ENCODE measurements at regions not wholly inside any gene's neighbourhood (a gene's known extent, or its start where the extent isn't known, plus 50 kb on each side); places are given as distances from the start of the nearest gene placed in this dataset.
A peak's percentile ranks its signal among the peaks of the same experiment; 100 is the strongest.

DNA sequence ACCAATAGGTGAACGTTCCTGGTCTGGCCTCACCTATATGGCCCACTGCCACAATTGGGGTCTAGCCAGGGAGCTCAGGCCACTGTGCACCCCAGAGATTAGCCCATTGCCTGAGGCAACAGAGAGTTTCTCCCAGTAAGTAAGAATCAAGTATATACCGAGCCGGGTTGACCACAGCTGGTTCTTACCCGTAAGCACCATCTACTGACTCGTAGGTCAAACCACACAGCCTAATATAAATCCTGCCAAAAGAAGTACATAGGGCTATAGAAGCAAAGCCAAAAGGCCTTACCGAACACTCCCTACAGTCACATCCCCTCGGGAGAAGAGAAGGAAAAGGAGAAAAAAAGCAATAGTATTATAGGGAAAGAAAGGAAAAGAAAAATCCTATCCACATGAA is 463.6 kb upstream of the GJE1 start:
- Mint-ChIP-seq H3K4me1 (ENCODE audit: low read depth) (peaks cover 15% of the 10 kb centered on the region), H3K4me3 (no peak overlapping the region), H3K36me3 (ENCODE audit: low read depth) (peaks cover 13% of the 10 kb centered on the region), H3K27me3 (ENCODE audit: insufficient read depth) (no peaks in the 10 kb centered on the region), H3K27ac (no peak overlapping the region), H3K9me3 (no peaks in the 10 kb centered on the region; the same call in 1 of the 2 replicates)
- DNase-seq = no peak
- TF ChIP-seq CTCF (IDR thresholded peaks at IDR 0.05) = no peak

GRCh38 chr6:141667580-141668309 is 465.0 kb upstream of the GJE1 start:
- H3K27me3 Mint-ChIP-seq (ENCODE audit: insufficient read depth) = no peaks in the 10 kb centered on the region
- H3K36me3 Mint-ChIP-seq (ENCODE audit: low read depth) = peaks cover 13% of the 10 kb centered on the region
- TF ChIP-seq CTCF (IDR thresholded peaks at IDR 0.05) = no peak
- H3K27ac Mint-ChIP-seq = peak overlapping the region; percentile 40
- no peak overlapping the region for H3K4me3 Mint-ChIP-seq
- H3K4me1 Mint-ChIP-seq (ENCODE audit: low read depth) = peaks cover 15% of the 10 kb centered on the region
- peak; percentile 12 for DNase-seq
- no peaks in the 10 kb centered on the region; the same call in 1 of the 2 replicates for H3K9me3 Mint-ChIP-seq

- Mint-ChIP-seq H3K36me3 (ENCODE audit: low read depth) (peaks cover under 1% of the 10 kb centered on the region; the same call in 1 of the 2 replicates), H3K27ac (no peak overlapping the region), H3K4me1 (ENCODE audit: low read depth) (peaks cover 15% of the 10 kb centered on the region), H3K27me3 (ENCODE audit: insufficient read depth) (peaks cover 2% of the 10 kb centered on the region), H3K4me3 (no peak overlapping the region), H3K9me3 (no peaks in the 10 kb centered on the region)
- TF ChIP-seq CTCF (IDR thresholded peaks at IDR 0.05) = no peak
- no peak for DNase-seq
These were observed 466.5 kb upstream of the GJE1 start for GRCh38 chr6:141666187-141666586.

- no peak overlapping the region for H3K4me3 Mint-ChIP-seq
- peaks cover 21% of the 10 kb centered on the region for H3K4me1 Mint-ChIP-seq (ENCODE audit: low read depth)
- no peak for TF ChIP-seq CTCF (IDR thresholded peaks at IDR 0.05)
- DNase-seq = no peak
- no peak overlapping the region for H3K27ac Mint-ChIP-seq
- H3K27me3 Mint-ChIP-seq (ENCODE audit: insufficient read depth) = peaks cover 2% of the 10 kb centered on the region
- H3K9me3 Mint-ChIP-seq = no peaks in the 10 kb centered on the region
- no peaks in the 10 kb centered on the region for H3K36me3 Mint-ChIP-seq (ENCODE audit: low read depth)
These were observed 468.0 kb upstream of the GJE1 start for GRCh38 chr6:141664744-141665143.

DNA sequence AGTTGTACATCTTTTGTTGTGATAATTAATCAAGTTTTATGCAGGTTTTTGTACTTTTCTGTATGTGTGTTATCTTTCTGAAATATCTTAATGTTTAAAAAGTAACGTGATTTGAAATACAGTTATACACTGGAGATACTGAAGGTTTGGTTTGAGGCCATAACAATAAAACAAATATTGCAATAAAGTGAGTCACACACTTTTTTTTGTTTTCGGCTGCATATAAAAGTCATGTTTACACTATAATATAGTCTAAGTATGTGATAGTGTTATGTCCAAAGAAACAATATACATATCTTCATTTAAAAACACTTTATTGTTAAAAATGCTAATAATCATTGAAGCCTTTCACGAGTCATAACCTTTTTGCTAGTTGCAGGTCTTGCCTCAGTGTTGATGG is 473.1 kb upstream of the GJE1 start:
- Mint-ChIP-seq H3K27ac (no peak overlapping the region), H3K9me3 (peaks cover 10% of the 10 kb centered on the region; the same call in 1 of the 2 replicates), H3K4me1 (ENCODE audit: low read depth) (peaks cover 6% of the 10 kb centered on the region; the same call in 1 of the 2 replicates), H3K4me3 (no peak overlapping the region), H3K27me3 (ENCODE audit: insufficient read depth) (peaks cover 2% of the 10 kb centered on the region), H3K36me3 (ENCODE audit: low read depth) (peaks cover 7% of the 10 kb centered on the region; the same call in 1 of the 2 replicates)
- TF ChIP-seq CTCF (IDR thresholded peaks at IDR 0.05) = no peak
- no peak for DNase-seq

Data from HFFc6 (cell line).